ENCODE measurements at regions not wholly inside any gene's neighbourhood (a gene's known extent, or its start where the extent isn't known, plus 50 kb on each side); places are given as distances from the start of the nearest gene placed in this dataset.

GRCh38 chr2:43019025-43019367, 207.4 kb downstream of the ZFP36L2 start:
- no peak for DNase-seq
- no TSS peak for BruUV-seq (replicated peaks)
- CTCF ChIA-PET = interaction anchor here (1.3 kb wide), 1 partner anchor 13 kb away, joined by 9 read pairs; no protein-coding TSS in a partner anchor
- Mint-ChIP-seq H3K4me1 (ENCODE audit: low read depth, unreplicated experiment) (peaks cover 59% of the 10 kb centered on the region), H3K36me3 (ENCODE audit: insufficient read depth, unreplicated experiment) (peaks cover 26% of the 10 kb centered on the region), H3K4me3 (ENCODE audit: low read depth, unreplicated experiment) (no peak overlapping the region), H3K27me3 (ENCODE audit: unreplicated experiment) (no peaks in the 10 kb centered on the region), H3K27ac (ENCODE audit: unreplicated experiment) (peak overlapping the region; percentile 69), H3K9me3 (ENCODE audit: low read depth, unreplicated experiment) (no peaks in the 10 kb centered on the region)
- no peak for TF ChIP-seq CTCF (IDR thresholded peaks at IDR 0.05; ENCODE audit: unreplicated experiment)
- intact Hi-C loops (cut with micrococcal nuclease; ENCODE audit: unreplicated experiment) = no loop called here

- H3K4me3 Mint-ChIP-seq (ENCODE audit: low read depth, unreplicated experiment) = no peak overlapping the region
- CTCF ChIA-PET = interaction anchor here (0.8 to 1.3 kb wide), 3 partner anchors 13 to 40 kb away, joined by 3 to 9 read pairs (median 5); no protein-coding TSS in a partner anchor
- H3K36me3 Mint-ChIP-seq (ENCODE audit: insufficient read depth, unreplicated experiment) = peaks cover 26% of the 10 kb centered on the region
These were observed 208.0 kb downstream of the ZFP36L2 start for GRCh38 chr2:43018179-43019024.

GRCh38 chr2:43013821-43014345, 212.5 kb downstream of the ZFP36L2 start:
- H3K9me3 Mint-ChIP-seq (ENCODE audit: low read depth, unreplicated experiment) = no peaks in the 10 kb centered on the region
- no peak overlapping the region for H3K4me3 Mint-ChIP-seq (ENCODE audit: low read depth, unreplicated experiment)
- H3K27me3 Mint-ChIP-seq (ENCODE audit: unreplicated experiment) = no peaks in the 10 kb centered on the region
- TF ChIP-seq CTCF (IDR thresholded peaks at IDR 0.05; ENCODE audit: unreplicated experiment) = no peak
- peaks cover 51% of the 10 kb centered on the region for H3K4me1 Mint-ChIP-seq (ENCODE audit: low read depth, unreplicated experiment)
- intact Hi-C loops (cut with micrococcal nuclease; ENCODE audit: unreplicated experiment) = no loop called here
- CTCF ChIA-PET = no interaction called here
- no peak for DNase-seq
- H3K36me3 Mint-ChIP-seq (ENCODE audit: insufficient read depth, unreplicated experiment) = peaks cover 24% of the 10 kb centered on the region
- no peak overlapping the region for H3K27ac Mint-ChIP-seq (ENCODE audit: unreplicated experiment)
- no TSS peak for BruUV-seq (replicated peaks)

More at GRCh38 chr2:43018179-43019024, 208.0 kb downstream of the ZFP36L2 start:
- no peak for TF ChIP-seq CTCF (IDR thresholded peaks at IDR 0.05; ENCODE audit: unreplicated experiment)
- Mint-ChIP-seq H3K27me3 (ENCODE audit: unreplicated experiment) (no peaks in the 10 kb centered on the region), H3K27ac (ENCODE audit: unreplicated experiment) (peak overlapping the region; percentile 69), H3K4me1 (ENCODE audit: low read depth, unreplicated experiment) (peaks cover 55% of the 10 kb centered on the region), H3K9me3 (ENCODE audit: low read depth, unreplicated experiment) (no peaks in the 10 kb centered on the region)
- peak; percentile 69 for DNase-seq
- BruUV-seq (replicated peaks) = no TSS peak
- intact Hi-C loops (cut with micrococcal nuclease; ENCODE audit: unreplicated experiment) = no loop called here

- CTCF ChIA-PET = no interaction called here
These were observed 213.4 kb downstream of the ZFP36L2 start for GRCh38 chr2:43012966-43013365.

More at GRCh38 chr2:43012966-43013365, 213.4 kb downstream of the ZFP36L2 start:
- peak overlapping the region; percentile 39 for H3K27ac Mint-ChIP-seq (ENCODE audit: unreplicated experiment)
- peaks cover 24% of the 10 kb centered on the region for H3K36me3 Mint-ChIP-seq (ENCODE audit: insufficient read depth, unreplicated experiment)
- H3K4me1 Mint-ChIP-seq (ENCODE audit: low read depth, unreplicated experiment) = peaks cover 51% of the 10 kb centered on the region
- BruUV-seq (replicated peaks) = no TSS peak
- no peak overlapping the region for H3K4me3 Mint-ChIP-seq (ENCODE audit: low read depth, unreplicated experiment)
- no peaks in the 10 kb centered on the region for H3K27me3 Mint-ChIP-seq (ENCODE audit: unreplicated experiment)
- H3K9me3 Mint-ChIP-seq (ENCODE audit: low read depth, unreplicated experiment) = peaks cover 5% of the 10 kb centered on the region
- intact Hi-C loops (cut with micrococcal nuclease; ENCODE audit: unreplicated experiment) = no loop called here
- TF ChIP-seq CTCF (IDR thresholded peaks at IDR 0.05; ENCODE audit: unreplicated experiment) = no peak
- DNase-seq = no peak

Data from Calu3 (cell line).